Stomach (tissue), 4 donors: ENCODE measurements at regions not wholly inside any gene's neighbourhood (a gene's known extent, or its start where the extent isn't known, plus 50 kb on each side); places are given as distances from the start of the nearest gene placed in this dataset.

Experiments used
- CTCF ChIP-seq, 7 experiments: fragments of 450-650 bp in 4 of 7; fragments of 200-600 bp in 3 of 7; sonication (generic) in 3 of 7; IDR thresholded peaks; one replicate each; pipeline ENCODE4 v1.5.1; 2016 to 2019; ENCODE audit warnings: antibody characterized with exemption in 7 of 7, control low read depth in 2 of 7, mild to moderate bottlenecking in 1 of 7
- POLR2A ChIP-seq, 4 donors: fragments of 450-650 bp; IDR thresholded peaks; one replicate each; pipeline ENCODE4 v1.6.1; 2016; ENCODE audit warnings: antibody characterized with exemption in 4 of 4, control low read depth in 2 of 4, mild to moderate bottlenecking in 1 of 4, moderate library complexity in 1 of 4

- TF ChIP-seq POLR2A (IDR thresholded peaks at IDR 0.05), result no peak
- no peak for TF ChIP-seq CTCF (IDR thresholded peaks at IDR 0.05)
Observed at GRCh38 chr3:80537680-80538079, 769.9 kb upstream of the ROBO1 start.
